Smooth muscle cell (in vitro differentiated cells): ENCODE measurements at regions not wholly inside any gene's neighbourhood (a gene's known extent, or its start where the extent isn't known, plus 50 kb on each side); places are given as distances from the start of the nearest gene placed in this dataset.

Experiments
- DNase-seq: peaks from one replicate; lab custom pipeline; 2025; ENCODE audit not compliant: unreplicated experiment; lab: John Stamatoyannopoulos, UW
- H2AFZ ChIP-seq: fragments of 200-600 bp; sonication (generic); 2 replicates; pipeline ENCODE4 v1.6.0; 2016; ENCODE audit warnings: antibody characterized with exemption, low read depth, mild to moderate bottlenecking
- H3F3A ChIP-seq: fragments of 200-600 bp; sonication (generic); 2 replicates; pipeline ENCODE4 v1.6.0; 2017; ENCODE audit warnings: antibody characterized with exemption, low read depth
- H3K27ac ChIP-seq: fragments of 200-600 bp; sonication (generic); 2 replicates; pipeline ENCODE4 v1.5.1; 2016; ENCODE audit warnings: low read depth, mild to moderate bottlenecking
- H3K27me3 ChIP-seq: fragments of 200-600 bp; sonication (generic); 2 replicates; pipeline ENCODE4 v1.6.1; 2016; ENCODE audit warnings: low read depth, mild to moderate bottlenecking
- H3K36me3 ChIP-seq: fragments of 200-600 bp; sonication (generic); 2 replicates; pipeline ENCODE4 v1.5.1; 2016; ENCODE audit warnings: low read depth
- H3K4me1 ChIP-seq: fragments of 200-600 bp; sonication (generic); 2 replicates; pipeline ENCODE4 v1.5.1; 2016; ENCODE audit warnings: low read depth
- H3K4me2 ChIP-seq: fragments of 200-600 bp; sonication (generic); 2 replicates; pipeline ENCODE4 v1.6.0; 2016; ENCODE audit warnings: mild to moderate bottlenecking
- H3K4me3 ChIP-seq: fragments of 200-600 bp; sonication (generic); 2 replicates; pipeline ENCODE4 v1.5.1; 2016; ENCODE audit warnings: mild to moderate bottlenecking
- H3K79me2 ChIP-seq: fragments of 200-600 bp; sonication (generic); 2 replicates; pipeline ENCODE4 v1.6.0; 2016; ENCODE audit warnings: low read depth, mild to moderate bottlenecking
- H3K9ac ChIP-seq: fragments of 200-600 bp; sonication (generic); 2 replicates; pipeline ENCODE4 v1.6.0; 2016; ENCODE audit warnings: low read depth
- H3K9me3 ChIP-seq: fragments of 200-600 bp; sonication (generic); replicated peaks from 2 replicates; pipeline ENCODE4 v1.5.1; 2016; ENCODE audit warnings: low read depth
- H4K20me1 ChIP-seq: fragments of 200-600 bp; sonication (generic); 2 replicates; pipeline ENCODE4 v1.6.0; 2016; ENCODE audit warnings: low read depth
- WGBS: methylation state at CpG from one replicate; pipeline ENCODE4 v1.1.7; 2016; ENCODE audit warnings: low lambda C conversion rate; 5-methylcytosine and 5-hydroxymethylcytosine counted together
- TF ChIP-seq, protein P1 (sequence below): fragments of 200-600 bp; sonication (generic); IDR thresholded peaks from 2 replicates; pipeline ENCODE4 v1.5.1; 2017; ENCODE audit warnings: borderline replicate concordance, mild to moderate bottlenecking, antibody characterized with exemption; ENCODE audit not compliant: insufficient read depth, poor library complexity, severe bottlenecking

DNA sequence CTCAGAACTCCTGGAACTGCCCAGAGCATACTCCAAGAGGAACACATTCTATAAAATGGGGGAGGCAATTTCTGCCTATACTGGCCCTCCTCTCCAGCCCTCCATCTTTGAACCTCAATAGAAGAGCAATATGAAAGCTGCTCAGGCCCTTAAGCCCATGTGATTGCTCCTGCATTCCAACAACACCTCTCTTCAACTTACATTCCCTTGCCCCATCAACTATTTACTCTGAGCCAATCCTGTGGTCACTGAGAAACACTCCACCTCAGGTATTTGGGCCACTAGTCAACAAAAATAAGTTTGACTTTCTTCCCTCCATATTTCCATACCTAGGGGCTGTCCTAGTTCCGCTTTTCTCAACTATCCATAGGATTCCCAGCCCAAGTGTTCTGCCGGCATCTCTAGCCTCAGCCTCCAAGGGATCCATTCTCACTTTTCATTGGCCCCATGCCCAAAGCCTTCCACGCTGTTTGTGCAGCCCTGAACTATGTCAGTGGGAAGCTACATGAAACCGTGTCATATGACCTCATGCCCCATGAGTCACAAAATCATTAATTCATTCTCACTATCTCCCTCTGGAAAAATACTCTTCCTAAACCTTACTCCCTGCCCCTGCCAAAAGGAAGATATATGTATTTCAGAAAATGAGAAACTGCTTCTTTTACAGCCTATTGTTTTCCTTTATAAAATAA, 61.6 kb downstream of the GJD2 start:
- 86% methylated on average over 4 of the region's 4 CpGs for WGBS
- H3K36me3 ChIP-seq: no peaks in the 10 kb centered on the region
- DNase-seq: no peak

DNA sequence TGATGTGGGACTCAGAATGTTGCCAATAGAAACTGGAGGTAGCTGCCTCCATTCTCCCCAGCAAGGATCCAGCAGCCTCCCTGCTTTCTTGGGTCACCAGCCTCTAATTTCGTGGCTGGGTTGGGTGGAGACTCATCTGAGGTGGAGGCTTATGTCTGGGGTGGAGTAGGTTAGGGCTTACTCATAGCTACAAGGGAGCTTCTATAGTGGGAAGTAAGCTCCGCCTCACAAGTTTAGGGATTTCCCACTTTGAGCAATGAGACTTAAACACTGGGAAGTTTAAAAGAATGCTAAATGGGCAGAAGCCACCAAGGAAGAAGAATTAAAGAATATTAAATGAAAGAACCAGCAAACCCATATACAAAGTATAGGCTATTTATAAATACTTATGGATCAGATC, 63.8 kb downstream of the GJD2 start:
- Histone ChIP-seq H3K79me2 (no peaks in the 10 kb centered on the region), H3K4me3 (no peak overlapping the region), H3F3A (no peaks in the 10 kb centered on the region), H4K20me1 (no peaks in the 10 kb centered on the region), H3K36me3 (no peaks in the 10 kb centered on the region), H3K9me3 (no peaks in the 10 kb centered on the region), H3K4me1 (no peaks in the 10 kb centered on the region), H3K27ac (no peak overlapping the region), H3K4me2 (no peak overlapping the region), H3K27me3 (no peaks in the 10 kb centered on the region), H2AFZ (no peak overlapping the region), H3K9ac (no peak overlapping the region)
- WGBS: 71% methylated on average over 2 of the region's 2 CpGs
- DNase-seq: no peak
- TF ChIP-seq, protein P1, sequence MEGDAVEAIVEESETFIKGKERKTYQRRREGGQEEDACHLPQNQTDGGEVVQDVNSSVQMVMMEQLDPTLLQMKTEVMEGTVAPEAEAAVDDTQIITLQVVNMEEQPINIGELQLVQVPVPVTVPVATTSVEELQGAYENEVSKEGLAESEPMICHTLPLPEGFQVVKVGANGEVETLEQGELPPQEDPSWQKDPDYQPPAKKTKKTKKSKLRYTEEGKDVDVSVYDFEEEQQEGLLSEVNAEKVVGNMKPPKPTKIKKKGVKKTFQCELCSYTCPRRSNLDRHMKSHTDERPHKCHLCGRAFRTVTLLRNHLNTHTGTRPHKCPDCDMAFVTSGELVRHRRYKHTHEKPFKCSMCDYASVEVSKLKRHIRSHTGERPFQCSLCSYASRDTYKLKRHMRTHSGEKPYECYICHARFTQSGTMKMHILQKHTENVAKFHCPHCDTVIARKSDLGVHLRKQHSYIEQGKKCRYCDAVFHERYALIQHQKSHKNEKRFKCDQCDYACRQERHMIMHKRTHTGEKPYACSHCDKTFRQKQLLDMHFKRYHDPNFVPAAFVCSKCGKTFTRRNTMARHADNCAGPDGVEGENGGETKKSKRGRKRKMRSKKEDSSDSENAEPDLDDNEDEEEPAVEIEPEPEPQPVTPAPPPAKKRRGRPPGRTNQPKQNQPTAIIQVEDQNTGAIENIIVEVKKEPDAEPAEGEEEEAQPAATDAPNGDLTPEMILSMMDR: no peak

More for the DNA sequence above, 61.6 kb downstream of the GJD2 start:
- Histone ChIP-seq H4K20me1 (no peaks in the 10 kb centered on the region), H3F3A (no peaks in the 10 kb centered on the region), H3K27ac (no peak overlapping the region), H3K27me3 (no peaks in the 10 kb centered on the region), H3K4me3 (no peak overlapping the region), H3K79me2 (no peaks in the 10 kb centered on the region), H3K4me1 (no peaks in the 10 kb centered on the region), H3K4me2 (no peak overlapping the region), H3K9ac (no peak overlapping the region), H3K9me3 (no peaks in the 10 kb centered on the region), H2AFZ (no peak overlapping the region)
- TF ChIP-seq, protein P1: no peak

DNA sequence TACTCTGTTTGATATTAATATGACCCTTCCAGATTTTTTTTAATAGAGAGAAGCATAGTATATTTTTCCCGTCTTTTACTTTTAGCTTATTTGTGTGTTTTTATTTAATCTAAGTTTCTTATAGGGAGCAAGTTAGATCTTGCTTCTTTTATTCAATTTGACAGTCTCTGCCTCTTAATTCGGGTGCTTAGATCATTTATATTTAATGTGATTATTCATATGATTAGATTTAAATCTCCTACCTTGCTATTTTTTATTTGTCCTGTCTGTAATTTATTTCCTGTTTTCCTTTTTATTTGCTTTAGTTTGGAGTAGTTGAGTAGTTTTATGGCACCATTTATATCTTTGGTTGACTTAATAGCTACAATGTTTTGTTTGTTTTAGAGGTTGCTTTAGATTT, 66.1 kb downstream of the GJD2 start:
- H4K20me1 ChIP-seq: no peaks in the 10 kb centered on the region
- WGBS: 86% methylated on average over 2 of the region's 2 CpGs
- H3K79me2 ChIP-seq: no peaks in the 10 kb centered on the region
- no peaks in the 10 kb centered on the region for H3K4me1 ChIP-seq
- H3K9me3 ChIP-seq: no peaks in the 10 kb centered on the region
- H3K36me3 ChIP-seq: no peaks in the 10 kb centered on the region
- no peak overlapping the region for H3K4me2 ChIP-seq
- H3K4me3 ChIP-seq: no peak overlapping the region
- H3F3A ChIP-seq: no peaks in the 10 kb centered on the region
- no peak overlapping the region for H3K27ac ChIP-seq
- H3K9ac ChIP-seq: no peak overlapping the region
- TF ChIP-seq, protein P1: no peak
- H2AFZ ChIP-seq: no peak overlapping the region
- H3K27me3 ChIP-seq: no peaks in the 10 kb centered on the region
- no peak for DNase-seq

DNA sequence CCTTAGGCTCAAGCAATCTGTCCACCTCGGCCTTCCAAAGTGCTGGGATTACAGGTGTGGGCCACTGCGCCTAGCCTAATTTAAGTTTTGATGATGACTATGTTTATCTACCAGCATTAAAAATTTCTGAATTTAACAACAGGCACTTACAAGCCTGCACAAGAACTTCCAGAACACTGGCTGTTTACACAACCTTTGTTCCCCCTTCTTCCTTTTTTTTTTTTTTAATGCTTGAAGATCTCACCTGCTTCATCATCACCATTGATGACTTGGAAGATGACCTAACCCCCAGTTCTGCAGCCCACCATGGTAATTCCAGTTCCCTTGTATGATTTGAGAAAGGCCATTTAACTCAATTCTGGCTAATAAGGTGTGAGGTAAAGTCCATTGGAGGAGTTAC, 70.4 kb downstream of the GJD2 start:
- Histone ChIP-seq H2AFZ (no peak overlapping the region), H3K4me3 (no peak overlapping the region), H3K4me2 (no peak overlapping the region), H3K27ac (no peak overlapping the region), H3K27me3 (no peaks in the 10 kb centered on the region), H3K79me2 (no peaks in the 10 kb centered on the region), H3K36me3 (no peaks in the 10 kb centered on the region), H4K20me1 (no peaks in the 10 kb centered on the region), H3K9me3 (no peaks in the 10 kb centered on the region), H3K9ac (no peak overlapping the region), H3F3A (no peaks in the 10 kb centered on the region), H3K4me1 (no peaks in the 10 kb centered on the region)
- no peak for DNase-seq
- WGBS: 93% methylated on average over 2 of the region's 2 CpGs
- TF ChIP-seq, protein P1: no peak
